ENCODE measurements at regions not wholly inside any gene's neighbourhood (a gene's known extent, or its start where the extent isn't known, plus 50 kb on each side); places are given as distances from the start of the nearest gene placed in this dataset.
"Not testable (repeated sequence)": the region's sequence is repeated elsewhere in the genome, so short reads cannot be mapped to it uniquely, and the experiment has no call there.

GRCh38 chr1:222058249-222058648 lies 316.4 kb upstream of the DUSP10 start:
- no peak for DNase-seq

- DNase-seq = no peak
Measured at GRCh38 chr1:222057162-222057561, 315.3 kb upstream of the DUSP10 start.

- no peak for DNase-seq
Measured at GRCh38 chr1:222054416-222054815, 312.5 kb upstream of the DUSP10 start.

- no peak for DNase-seq
Measured at GRCh38 chr1:222053790-222054294, 312.0 kb upstream of the DUSP10 start.

GRCh38 chr1:222051311-222051710 lies 309.4 kb upstream of the DUSP10 start:
- not testable (repeated sequence) for DNase-seq

DNA sequence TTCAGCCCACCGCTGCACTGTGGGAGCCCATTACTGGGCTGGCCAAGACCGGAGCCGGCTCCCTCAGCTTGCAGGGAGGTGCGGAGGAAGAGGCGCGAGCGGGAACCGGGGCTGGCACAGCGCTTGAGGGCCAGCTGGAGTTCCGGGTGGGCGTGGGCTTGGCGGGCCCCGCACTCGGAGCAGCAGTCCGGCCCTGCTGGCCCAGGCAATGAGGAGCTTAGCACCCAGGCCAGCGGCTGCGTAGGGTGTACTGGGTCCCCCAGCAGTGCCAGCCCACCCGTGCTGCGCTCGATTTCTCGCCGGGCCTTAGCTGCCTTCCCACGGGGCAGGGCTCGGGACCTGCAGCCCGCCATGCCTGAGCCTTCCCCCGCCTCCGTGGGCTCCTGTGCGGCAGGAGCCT lies 307.8 kb upstream of the DUSP10 start:
- DNase-seq = not testable (repeated sequence)

DNA sequence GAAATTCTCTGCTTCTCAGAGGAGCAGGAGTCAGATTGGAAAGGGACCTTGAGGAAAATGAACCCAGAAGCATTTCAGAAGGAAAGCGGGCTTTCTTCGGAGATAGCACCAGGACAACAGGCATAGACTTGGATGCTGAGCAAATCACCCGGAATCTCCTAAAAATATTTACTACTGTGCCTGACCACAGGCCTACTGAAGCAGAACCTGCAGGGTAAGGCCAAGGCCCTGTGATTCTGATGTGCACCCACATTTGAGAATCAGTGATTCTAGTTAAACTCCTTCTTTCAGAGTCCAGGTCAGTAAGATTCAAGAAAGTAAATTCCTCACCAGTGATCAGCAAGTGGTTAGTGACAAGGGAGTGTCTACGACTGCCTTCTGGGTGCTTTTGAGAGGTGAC lies 307.3 kb upstream of the DUSP10 start:
- DNase-seq = no peak

DNA sequence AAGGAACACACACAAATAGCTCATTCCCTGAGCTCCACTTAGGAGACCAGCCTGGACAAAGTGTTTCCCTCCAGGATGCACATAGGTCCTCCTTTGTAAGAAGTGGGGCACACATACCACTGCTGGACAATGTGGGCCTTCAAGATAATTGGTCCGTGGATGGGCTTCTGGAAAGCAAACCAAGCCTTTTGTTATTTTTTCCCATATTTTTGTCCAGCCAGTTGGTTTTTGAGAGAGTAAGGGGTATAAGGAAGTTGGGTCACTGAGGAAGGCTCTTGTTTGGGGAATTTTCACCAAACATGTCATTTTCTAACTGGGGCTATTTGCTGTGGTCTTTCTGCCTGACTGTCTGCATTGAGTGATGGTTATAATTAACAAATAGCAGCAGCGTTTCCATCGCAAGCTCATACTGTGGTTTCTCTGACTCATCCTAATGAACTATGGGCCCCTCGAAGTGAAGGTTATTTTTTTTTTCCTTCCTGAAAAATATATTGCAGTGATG lies 306.3 kb upstream of the DUSP10 start:
- peak; percentile 54 for DNase-seq

DNA sequence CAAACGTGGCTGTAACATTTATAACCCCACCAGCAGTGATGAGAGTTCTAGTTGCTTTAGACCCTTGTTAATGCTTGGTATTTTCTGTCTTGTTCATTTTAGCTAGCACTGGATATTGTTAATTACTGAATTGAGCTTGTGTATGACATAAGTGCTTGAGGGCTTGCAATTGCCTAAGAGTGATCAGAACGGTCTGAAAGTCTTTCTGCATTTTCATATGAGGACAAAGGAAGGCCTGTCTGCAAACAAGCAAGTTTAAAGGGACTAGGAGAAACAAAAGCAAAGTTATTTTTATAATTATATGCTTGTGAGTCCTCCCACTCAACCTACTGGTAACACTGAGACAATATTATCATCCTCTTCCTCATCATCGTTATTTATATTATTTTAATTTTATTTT lies 305.5 kb upstream of the DUSP10 start:
- no peak for DNase-seq

DNA sequence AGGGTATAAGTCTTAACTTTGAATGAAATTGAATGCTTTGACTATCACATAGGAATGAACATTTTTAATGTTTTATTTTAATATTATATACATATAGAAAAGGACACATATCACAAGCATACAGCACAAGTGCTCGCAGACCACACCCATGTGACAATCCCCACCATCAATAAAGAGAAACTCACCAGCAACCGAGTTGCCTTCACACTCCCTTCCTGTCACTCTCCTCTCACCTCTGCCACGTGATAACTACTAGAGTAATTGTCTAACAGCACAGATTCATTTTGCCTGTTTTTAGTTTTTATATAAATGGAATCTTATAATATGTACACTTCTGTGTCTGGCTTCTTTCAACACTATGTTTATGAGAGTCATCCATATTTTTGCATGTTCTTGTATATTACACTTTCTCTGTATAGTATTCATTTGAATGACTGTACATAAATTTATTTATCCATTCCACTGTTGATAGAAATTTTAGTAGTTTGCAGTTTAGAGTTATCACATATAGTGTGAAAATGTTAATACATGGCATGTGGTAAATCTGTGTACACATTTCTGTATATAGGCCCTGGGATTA lies 304.9 kb upstream of the DUSP10 start:
- no peak for DNase-seq

DNA sequence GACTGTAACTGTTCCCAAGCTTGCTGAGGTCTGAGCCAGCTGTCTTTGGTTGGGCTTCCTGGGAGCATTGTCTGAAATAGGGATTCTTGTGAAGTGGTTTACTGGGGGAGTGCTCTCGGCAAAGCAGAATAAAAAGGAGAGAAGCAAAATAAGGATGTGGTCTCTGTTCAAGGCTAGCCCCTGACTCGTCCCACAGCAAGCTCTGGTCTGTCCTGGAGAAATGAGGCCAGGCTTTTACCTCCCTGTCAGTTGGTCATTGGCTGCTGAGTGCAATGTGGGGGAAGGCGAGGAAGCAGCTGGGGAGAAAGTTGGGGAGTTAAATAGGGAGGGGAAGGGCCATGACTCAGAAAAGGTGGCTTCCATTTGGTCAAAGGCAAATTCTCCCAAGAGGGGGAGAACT lies 303.9 kb upstream of the DUSP10 start:
- no peak for DNase-seq

DNA sequence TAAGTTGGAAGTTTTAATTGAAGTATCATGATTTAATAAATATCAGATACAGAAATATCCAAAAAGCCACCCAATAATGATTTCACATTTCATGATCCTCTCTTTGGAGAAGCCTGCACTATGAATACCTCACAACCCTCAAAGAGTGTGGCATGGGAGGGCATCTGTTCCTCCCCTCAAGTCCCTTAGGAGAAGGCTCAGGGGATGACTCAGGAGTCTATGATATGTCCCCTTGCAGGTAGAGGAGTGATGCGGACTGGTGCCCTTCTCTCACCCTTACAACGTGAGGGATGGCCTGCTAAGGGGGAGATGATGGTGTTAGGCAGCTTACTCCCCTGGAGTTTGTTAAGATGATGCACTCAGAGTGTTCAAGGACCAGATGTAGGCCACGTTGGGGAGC lies 303.3 kb upstream of the DUSP10 start:
- no peak for DNase-seq

DNA sequence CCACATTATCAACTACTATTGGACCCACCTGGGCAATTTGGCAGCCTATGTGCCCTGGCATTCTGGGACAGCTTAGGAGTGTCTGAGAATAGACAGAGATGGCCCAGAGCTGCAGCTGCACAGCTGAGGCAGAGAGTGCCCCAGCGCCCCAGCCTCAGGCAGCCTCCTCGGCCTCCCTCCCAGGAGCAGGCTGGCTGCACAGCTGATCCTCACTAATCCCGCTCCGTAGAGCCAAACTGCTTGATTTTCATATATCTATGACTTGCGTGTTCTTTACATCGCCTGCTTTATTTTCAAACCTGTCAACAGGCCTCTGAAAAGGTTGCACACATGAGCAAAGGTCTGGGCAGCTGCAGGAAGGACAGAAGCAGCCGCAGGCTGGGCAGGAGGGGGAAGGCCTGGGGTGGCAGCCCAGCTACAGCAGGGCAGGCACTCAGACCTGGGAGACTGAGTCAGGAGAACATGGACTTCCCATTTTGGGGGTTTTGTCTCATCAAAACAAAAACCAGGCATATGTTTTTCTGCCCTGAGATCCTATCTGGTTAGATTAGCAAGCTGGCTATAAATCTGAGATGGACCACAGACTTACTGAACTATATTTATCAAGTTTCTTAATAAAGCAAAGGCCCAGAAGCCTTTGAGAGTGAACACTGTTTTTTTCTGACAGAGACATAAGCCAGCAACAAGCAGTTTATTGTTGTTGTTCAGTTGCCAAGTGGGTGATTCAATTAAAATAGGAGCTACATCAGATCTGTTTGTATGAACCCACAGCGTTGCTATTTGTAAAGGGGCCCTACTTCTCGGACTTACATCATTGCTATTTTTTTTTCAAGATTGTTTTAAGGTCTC lies 301.8 kb upstream of the DUSP10 start:
- no peak for DNase-seq

GRCh38 chr1:222042120-222042519 lies 300.2 kb upstream of the DUSP10 start:
- DNase-seq = no peak

- DNase-seq = no peak
Measured at GRCh38 chr1:222040955-222041354, 299.1 kb upstream of the DUSP10 start.

DNA sequence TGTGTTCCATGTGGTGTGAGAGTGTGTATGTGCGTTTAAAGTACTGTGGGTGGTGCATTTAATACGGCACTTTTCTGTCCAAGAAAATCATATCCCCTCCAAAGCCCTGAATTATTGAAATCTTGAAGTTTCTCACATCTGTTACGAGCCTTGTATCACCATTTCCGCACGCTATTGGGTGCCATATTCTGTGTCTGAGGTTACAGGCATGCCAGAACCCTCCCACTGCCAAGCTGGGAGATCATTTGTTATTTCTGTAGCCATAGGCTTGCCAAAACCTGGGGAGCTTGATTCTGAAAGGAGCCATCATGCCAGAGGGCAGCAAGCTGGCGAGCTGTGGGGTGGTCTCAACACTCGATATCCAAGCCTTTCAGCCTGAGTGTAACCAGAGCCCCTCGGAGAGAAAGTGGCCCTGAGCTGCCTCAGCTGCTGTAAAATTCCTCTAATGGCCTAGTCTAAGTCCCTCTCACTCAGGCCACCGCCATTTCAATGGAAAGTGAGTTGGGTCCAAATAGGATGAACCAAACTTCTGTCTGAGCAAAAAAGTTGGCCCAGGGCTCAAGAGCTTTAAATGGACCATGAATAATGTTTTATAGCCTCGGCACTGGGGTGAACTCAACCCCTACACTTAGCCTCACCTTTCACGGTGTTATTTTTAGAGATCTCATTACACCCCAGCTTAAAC lies 298.4 kb upstream of the DUSP10 start:
- no peak for DNase-seq

DNA sequence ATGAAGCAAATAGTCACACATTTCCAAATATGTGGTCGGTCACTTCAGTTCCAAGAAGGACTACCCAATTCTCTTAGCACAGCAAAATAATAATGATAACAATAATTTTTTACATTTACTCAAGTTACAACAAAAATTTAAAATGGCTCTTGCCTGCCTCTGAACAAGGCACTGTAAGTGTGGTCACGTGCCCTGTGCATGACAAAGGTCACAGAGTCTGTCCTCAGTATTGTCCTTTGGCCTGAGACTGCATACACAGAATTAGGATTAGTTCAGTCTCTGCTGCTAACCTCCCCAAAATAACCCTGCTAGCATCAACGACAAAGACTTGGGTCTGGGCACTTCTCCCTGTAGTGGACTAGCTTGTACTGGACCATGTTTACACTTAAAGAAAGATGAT lies 297.1 kb upstream of the DUSP10 start:
- DNase-seq = no peak

DNA sequence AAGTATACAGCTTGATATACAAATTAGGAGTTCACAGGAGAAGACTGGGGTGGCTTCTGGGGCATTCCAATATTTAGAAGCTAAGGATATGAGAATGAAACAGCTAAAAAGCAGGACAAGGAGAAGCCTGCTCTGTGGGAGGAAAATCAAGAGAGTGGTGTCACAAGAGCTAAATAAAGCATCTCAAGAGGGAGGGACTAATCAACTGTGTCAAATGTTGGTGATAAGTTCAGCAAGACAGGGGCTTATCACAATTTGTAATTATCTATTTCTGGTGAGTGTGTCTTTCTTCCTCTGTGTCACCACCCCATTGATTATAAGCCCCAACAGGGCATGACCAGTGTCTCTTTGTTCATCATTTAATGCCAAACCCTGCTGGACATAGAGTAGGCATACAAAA lies 295.8 kb upstream of the DUSP10 start:
- DNase-seq = no peak

DNA sequence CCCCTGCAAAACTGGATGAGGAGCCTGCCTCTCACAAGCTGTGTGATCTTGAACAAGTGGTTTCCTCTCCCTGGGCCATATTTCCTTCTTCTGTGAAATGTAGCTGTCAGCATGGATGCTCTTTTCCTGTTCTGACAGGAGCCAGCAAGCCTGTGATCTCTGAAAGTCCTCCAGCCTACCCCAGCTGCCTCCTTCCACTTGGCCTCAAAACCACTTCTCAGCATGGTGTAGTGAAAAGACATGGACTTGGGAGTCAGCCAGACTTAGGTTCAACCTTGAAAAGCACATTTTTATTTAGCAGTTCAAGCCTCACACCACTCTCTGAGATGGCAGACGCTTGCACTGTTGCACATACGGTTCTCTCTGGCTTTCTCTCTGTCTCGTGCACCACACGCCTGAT lies 292.9 kb upstream of the DUSP10 start:
- DNase-seq = peak; percentile 74

GRCh38 chr1:222033450-222033849 lies 291.6 kb upstream of the DUSP10 start:
- DNase-seq = no peak

DNA sequence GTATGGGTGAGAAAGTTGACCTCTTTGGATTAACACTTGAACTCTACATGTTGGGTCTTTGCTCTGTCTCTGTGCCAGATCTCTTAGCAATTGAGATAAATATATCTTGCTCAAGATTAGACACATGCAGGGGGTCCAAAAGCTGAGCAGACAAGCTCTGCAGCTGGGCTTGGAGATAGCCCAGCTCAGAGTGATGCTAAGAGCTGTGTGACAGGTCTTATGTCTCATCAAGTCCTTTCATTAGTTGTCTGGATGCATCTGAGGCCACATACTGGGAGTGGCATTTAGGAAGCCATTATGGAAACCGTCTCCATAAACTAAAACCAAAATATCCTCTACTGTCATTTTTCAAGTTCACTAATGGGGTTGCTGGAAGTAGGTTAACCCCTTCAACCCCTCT lies 289.4 kb upstream of the DUSP10 start:
- DNase-seq = no peak

GRCh38 chr1:222028676-222029075 lies 286.8 kb upstream of the DUSP10 start:
- no peak for DNase-seq

- no peak for DNase-seq
Measured at GRCh38 chr1:222028116-222028515, 286.2 kb upstream of the DUSP10 start.

GRCh38 chr1:222026280-222026679 lies 284.4 kb upstream of the DUSP10 start:
- no peak for DNase-seq
